Endothelial cell of umbilical vein (primary cell): ENCODE measurements at regions not wholly inside any gene's neighbourhood (a gene's known extent, or its start where the extent isn't known, plus 50 kb on each side); places are given as distances from the start of the nearest gene placed in this dataset.

ENCODE experiments used
- BruUV-seq: library from RNA; stranded (reverse); fragments of 400-500 nt; replicated peaks from 2 replicates; lab custom pipeline; 2021; lab: Mats Ljungman, UMichigan
- CTCF ChIA-PET: fragments of 300-600, 350-600 bp; sonication (Branson Sonifier 250); formaldehyde crosslinking; loops from one replicate; lab custom pipeline; 2021; ENCODE audit warnings: antibody characterized with exemption, inconsistent platforms; lab: Charles Lee
- POLR2A ChIA-PET: fragments of 300-600, 350-600 bp; sonication (Branson Sonifier 250); formaldehyde crosslinking; loops from one replicate; lab custom pipeline; 2021; ENCODE audit warnings: antibody characterized with exemption, inconsistent platforms; lab: Charles Lee
- DNase-seq: peaks from one replicate; pipeline ENCODE4 v3.0.0-alpha.2; 2011; ENCODE audit warnings: low read depth, low spot score
- FAIRE-seq: peaks from 2 replicates; lab custom pipeline; 2011; peaks lifted over from hg19 to GRCh38; lab: Jason Lieb, UNC
- H2AFZ ChIP-seq: 2 replicates; pipeline ENCODE4 v1.6.0; 2012; ENCODE audit warnings: low read depth, low read length, control low read depth, inconsistent platforms
- H3K27ac ChIP-seq: 2 replicates; pipeline ENCODE4 v1.5.1; 2011; ENCODE audit warnings: low read depth, mild to moderate bottlenecking, control low read depth, low read length, moderate library complexity; ENCODE audit not compliant: insufficient read depth
- H3K27me3 ChIP-seq, 2 experiments: 2 replicates each; pipeline versions ENCODE4 v1.6.0 to v1.6.1; 2011; ENCODE audit warnings: low read length in 2 of 2, mixed read lengths in 1 of 2; ENCODE audit not compliant: control insufficient read depth in 2 of 2, insufficient read depth in 2 of 2
- H3K36me3 ChIP-seq, 2 experiments: 2 replicates in 1 of 2; 3 replicates in 1 of 2; pipeline ENCODE4 v1.5.1; 2011; ENCODE audit warnings: low read length in 2 of 2, mild to moderate bottlenecking in 1 of 2, moderate library complexity in 1 of 2; ENCODE audit not compliant: control insufficient read depth in 2 of 2, insufficient read depth in 2 of 2; ENCODE audit errors: extremely low read depth in 1 of 2
- H3K4me1 ChIP-seq: 3 replicates; pipeline ENCODE4 v1.5.1; 2011; ENCODE audit warnings: mild to moderate bottlenecking, low read length; ENCODE audit not compliant: control insufficient read depth, insufficient read depth; ENCODE audit errors: extremely low read depth
- H3K4me2 ChIP-seq: 2 replicates; pipeline ENCODE4 v1.6.1; 2011; ENCODE audit warnings: low read length, control low read depth, mixed read lengths; ENCODE audit not compliant: insufficient read depth
- H3K4me3 ChIP-seq, 3 experiments: fragments of 200-600 bp in 1 of 3; sonication (generic), shearing (Covaris generic) in 1 of 3; replicated peaks in 1 of 3; 2 replicates each; pipeline ENCODE4 v1.5.1; 2011 to 2016; ENCODE audit warnings: control low read depth in 3 of 3, low read length in 3 of 3, mild to moderate bottlenecking in 2 of 3, inconsistent platforms in 1 of 3, low read depth in 1 of 3, moderate library complexity in 1 of 3; ENCODE audit not compliant: insufficient read depth in 1 of 3
- H3K79me2 ChIP-seq: 2 replicates; pipeline ENCODE4 v1.6.0; 2012; ENCODE audit warnings: low read length, inconsistent platforms; ENCODE audit not compliant: control insufficient read depth, insufficient read depth
- H3K9ac ChIP-seq: replicated peaks from 2 replicates; pipeline ENCODE3; 2011; ENCODE audit warnings: low read length, control low read depth; ENCODE audit not compliant: insufficient read depth; ENCODE audit errors: extremely low read depth
- H3K9me1 ChIP-seq: replicated peaks from 3 replicates; pipeline ENCODE4 v1.6.0; 2011; ENCODE audit warnings: mild to moderate bottlenecking, low read length; ENCODE audit not compliant: control insufficient read depth, insufficient read depth; ENCODE audit errors: extremely low read depth
- H3K9me3 ChIP-seq: replicated peaks from 2 replicates; pipeline ENCODE4 v1.5.1; 2012; ENCODE audit warnings: low read length, inconsistent platforms; ENCODE audit not compliant: control insufficient read depth, insufficient read depth
- H4K20me1 ChIP-seq: replicated peaks from 2 replicates; pipeline ENCODE3; 2011; ENCODE audit warnings: mild to moderate bottlenecking, low read length; ENCODE audit not compliant: control insufficient read depth, insufficient read depth; ENCODE audit errors: extremely low read depth
- EZH2 ChIP-seq: IDR thresholded peaks from 2 replicates; pipeline ENCODE4 v1.6.1; 2012; ENCODE audit warnings: borderline replicate concordance, low read depth, mild to moderate bottlenecking, moderate library complexity, low read length, inconsistent platforms; ENCODE audit not compliant: severe bottlenecking
- FOS ChIP-seq: IDR thresholded peaks from 2 replicates; pipeline ENCODE4 v1.6.1; 2011; ENCODE audit warnings: mild to moderate bottlenecking, low read length, moderate library complexity, borderline replicate concordance; ENCODE audit not compliant: insufficient read depth
- GATA2 ChIP-seq: IDR thresholded peaks from 2 replicates; pipeline ENCODE4 v1.7.0; 2011; ENCODE audit warnings: low read depth, mild to moderate bottlenecking, moderate library complexity, mixed read lengths, low read length; ENCODE audit not compliant: insufficient read length, insufficient read depth
- JUN ChIP-seq: IDR thresholded peaks from 2 replicates; pipeline ENCODE4 v1.6.1; 2011; ENCODE audit warnings: borderline replicate concordance, low read depth; ENCODE audit not compliant: insufficient read length, insufficient read depth
- MYC ChIP-seq: IDR thresholded peaks from one replicate; pipeline ENCODE4 v1.6.1; 2011; ENCODE audit warnings: mild to moderate bottlenecking, low read depth, low read length
- POLR2A ChIP-seq: IDR thresholded peaks from 2 replicates; pipeline ENCODE4 v1.6.1; 2012; ENCODE audit warnings: low read depth, mild to moderate bottlenecking, control low read depth, low read length
- POLR2AphosphoS5 ChIP-seq: IDR thresholded peaks from 2 replicates; pipeline ENCODE4 v1.6.1; 2012; ENCODE audit warnings: low read depth, mild to moderate bottlenecking, control low read depth, low read length, moderate library complexity; ENCODE audit not compliant: insufficient read depth
- dilution Hi-C: fragments of 300-500 bp; cut with MboI; formaldehyde crosslinking; loops from one replicate; pipeline ENCODE4 v1.15.0; 2019; ENCODE audit warnings: low sequenced_read_pairs; ENCODE audit not compliant: extremely low pct_ligation_motif_present
- intact Hi-C: fragments of 100-400 bp; cut with micrococcal nuclease; formaldehyde crosslinking; loops from one replicate; pipeline ENCODE4 v1.10.0; 2022
- TF ChIP-seq, protein P1 (sequence below): IDR thresholded peaks from 2 replicates; pipeline ENCODE4 v1.6.1; 2011; ENCODE audit not compliant: insufficient read depth, insufficient read length
- TF ChIP-seq, protein P2 (sequence below), 2 donors: IDR thresholded peaks; 1 replicate in 1 of 2; 2 replicates in 1 of 2; pipeline ENCODE4 v1.5.1; 2011; ENCODE audit warnings: low read length in 2 of 2, mild to moderate bottlenecking in 2 of 2, moderate library complexity in 2 of 2, control low read depth in 1 of 2, inconsistent platforms in 1 of 2, low read depth in 1 of 2; ENCODE audit not compliant: insufficient read depth in 1 of 2; ENCODE audit errors: extremely low read depth in 1 of 2

DNA sequence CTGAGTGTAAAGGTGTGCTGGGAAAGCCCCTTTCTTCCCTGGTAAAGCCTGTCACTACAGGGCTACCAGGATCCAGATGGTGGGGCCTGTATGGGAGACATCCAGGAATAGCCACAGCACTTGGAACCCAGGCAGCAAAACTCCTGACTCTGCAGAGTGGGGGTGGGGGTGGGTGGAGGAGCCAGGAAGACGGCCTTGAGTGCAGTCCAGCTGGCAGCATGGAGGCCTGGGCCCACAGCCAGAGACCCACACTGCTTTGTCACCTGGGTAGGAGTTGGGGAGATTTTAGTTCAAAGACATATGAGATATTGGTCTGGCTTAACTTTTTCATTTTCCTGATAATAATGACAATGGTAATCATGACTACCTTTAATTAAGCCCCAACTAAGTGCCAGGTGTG, 116.7 kb upstream of the MRPS22 start:
- Histone ChIP-seq H3K4me3 (no peak overlapping the region), H3K9me1 (no peaks in the 10 kb centered on the region), H3K9ac (no peak overlapping the region), H3K27ac (no peak overlapping the region), H4K20me1 (no peaks in the 10 kb centered on the region), H3K27me3 (no peaks in the 10 kb centered on the region), H3K36me3 (no peaks in the 10 kb centered on the region), H3K4me2 (no peak overlapping the region), H3K9me3 (no peaks in the 10 kb centered on the region), H2AFZ (no peak overlapping the region), H3K4me1 (no peaks in the 10 kb centered on the region), H3K79me2 (no peaks in the 10 kb centered on the region)
- DNase-seq (no peak), FAIRE-seq (no peak)
- intact Hi-C loops (no loop called here), dilution Hi-C loops (no loop called here)
- TF ChIP-seq, protein P1, sequence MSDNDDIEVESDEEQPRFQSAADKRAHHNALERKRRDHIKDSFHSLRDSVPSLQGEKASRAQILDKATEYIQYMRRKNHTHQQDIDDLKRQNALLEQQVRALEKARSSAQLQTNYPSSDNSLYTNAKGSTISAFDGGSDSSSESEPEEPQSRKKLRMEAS = no peak
- no peak for TF ChIP-seq FOS
- no peak for TF ChIP-seq GATA2
- TF ChIP-seq POLR2A = no peak
- no peak for TF ChIP-seq POLR2AphosphoS5
- TF ChIP-seq JUN = no peak
- TF ChIP-seq MYC = no peak
- TF ChIP-seq, protein P2, sequence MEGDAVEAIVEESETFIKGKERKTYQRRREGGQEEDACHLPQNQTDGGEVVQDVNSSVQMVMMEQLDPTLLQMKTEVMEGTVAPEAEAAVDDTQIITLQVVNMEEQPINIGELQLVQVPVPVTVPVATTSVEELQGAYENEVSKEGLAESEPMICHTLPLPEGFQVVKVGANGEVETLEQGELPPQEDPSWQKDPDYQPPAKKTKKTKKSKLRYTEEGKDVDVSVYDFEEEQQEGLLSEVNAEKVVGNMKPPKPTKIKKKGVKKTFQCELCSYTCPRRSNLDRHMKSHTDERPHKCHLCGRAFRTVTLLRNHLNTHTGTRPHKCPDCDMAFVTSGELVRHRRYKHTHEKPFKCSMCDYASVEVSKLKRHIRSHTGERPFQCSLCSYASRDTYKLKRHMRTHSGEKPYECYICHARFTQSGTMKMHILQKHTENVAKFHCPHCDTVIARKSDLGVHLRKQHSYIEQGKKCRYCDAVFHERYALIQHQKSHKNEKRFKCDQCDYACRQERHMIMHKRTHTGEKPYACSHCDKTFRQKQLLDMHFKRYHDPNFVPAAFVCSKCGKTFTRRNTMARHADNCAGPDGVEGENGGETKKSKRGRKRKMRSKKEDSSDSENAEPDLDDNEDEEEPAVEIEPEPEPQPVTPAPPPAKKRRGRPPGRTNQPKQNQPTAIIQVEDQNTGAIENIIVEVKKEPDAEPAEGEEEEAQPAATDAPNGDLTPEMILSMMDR (IDR thresholded peaks at IDR 0.05; ENCODE audit: extremely low read depth in 1 of 2, insufficient read depth in 1 of 2, low read depth in 1 of 2, low read length in 2 of 2) = no peak
- no peak for TF ChIP-seq EZH2
- ChIA-PET CTCF (interaction anchor here (2.4 kb wide), 1 partner anchor 115 kb away, joined by 7 read pairs; no protein-coding TSS in a partner anchor), POLR2A (no interaction called here)
- no TSS peak for BruUV-seq
